GM21528 (cell line): ENCODE measurements at regions not wholly inside any gene's neighbourhood (a gene's known extent, or its start where the extent isn't known, plus 50 kb on each side); places are given as distances from the start of the nearest gene placed in this dataset.

ENCODE experiments used
- ATAC-seq: cut with Tn5 transposase; IDR thresholded peaks from one replicate; pipeline ENCODE4 v1.9.1; 2021; ENCODE audit warnings: mild to moderate bottlenecking, moderate library complexity; ENCODE audit not compliant: unreplicated experiment, low FRiP score

GRCh38 chr11:104320956-104321355 lies 157.0 kb upstream of the PDGFD start:
- no peak for ATAC-seq

DNA sequence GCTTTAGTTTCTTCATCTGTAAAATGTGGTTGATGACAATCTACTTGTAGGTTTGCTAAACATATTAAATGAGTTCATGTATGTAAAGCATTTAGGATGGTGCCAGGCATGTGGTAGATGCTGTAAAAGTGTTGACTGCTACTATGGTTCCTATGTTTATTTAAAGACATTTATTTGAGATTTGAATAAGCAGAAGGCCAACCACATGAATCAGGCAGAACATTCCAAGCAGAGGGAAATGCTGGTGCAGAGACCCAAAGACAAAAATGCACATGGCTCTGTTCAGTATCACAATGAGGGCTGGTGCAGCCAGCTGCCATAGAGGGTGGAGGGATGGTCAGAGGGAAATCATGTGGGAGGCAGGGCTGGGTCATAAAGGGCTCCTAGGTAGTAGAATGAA lies 156.2 kb upstream of the PDGFD start:
- ATAC-seq: no peak

- ATAC-seq: no peak
Measured at GRCh38 chr11:104319396-104319795, 155.4 kb upstream of the PDGFD start.

DNA sequence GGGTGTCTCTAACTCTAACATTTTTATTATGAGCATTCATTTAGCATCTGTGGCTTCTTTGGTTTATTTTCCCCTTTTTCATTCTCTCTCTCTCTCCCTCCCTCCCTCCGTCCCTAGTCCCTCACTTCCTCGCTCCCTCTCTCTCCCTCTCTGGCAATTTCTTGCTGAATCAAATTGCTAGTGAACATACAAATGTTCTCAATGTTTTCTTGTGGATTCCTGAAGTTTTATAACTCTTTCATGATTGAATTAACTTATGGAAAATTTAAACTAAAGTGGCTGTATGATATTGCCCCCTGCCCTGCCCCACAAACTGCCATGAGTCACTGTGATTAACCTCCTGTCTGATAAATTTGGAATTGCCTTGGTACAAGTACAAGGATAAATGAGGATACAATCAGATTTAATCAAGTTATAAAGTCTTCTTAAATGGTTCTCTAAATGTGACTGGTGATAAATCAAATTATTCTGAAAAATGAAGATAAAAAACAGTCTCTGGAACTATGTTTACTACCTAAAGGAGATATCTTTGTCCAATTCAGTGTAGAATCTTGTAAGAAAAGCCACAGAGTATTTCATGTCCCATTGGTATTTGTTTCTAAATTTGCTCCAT lies 143.0 kb upstream of the PDGFD start:
- no peak for ATAC-seq

GRCh38 chr11:104301776-104302175 lies 137.8 kb upstream of the PDGFD start:
- ATAC-seq: no peak

DNA sequence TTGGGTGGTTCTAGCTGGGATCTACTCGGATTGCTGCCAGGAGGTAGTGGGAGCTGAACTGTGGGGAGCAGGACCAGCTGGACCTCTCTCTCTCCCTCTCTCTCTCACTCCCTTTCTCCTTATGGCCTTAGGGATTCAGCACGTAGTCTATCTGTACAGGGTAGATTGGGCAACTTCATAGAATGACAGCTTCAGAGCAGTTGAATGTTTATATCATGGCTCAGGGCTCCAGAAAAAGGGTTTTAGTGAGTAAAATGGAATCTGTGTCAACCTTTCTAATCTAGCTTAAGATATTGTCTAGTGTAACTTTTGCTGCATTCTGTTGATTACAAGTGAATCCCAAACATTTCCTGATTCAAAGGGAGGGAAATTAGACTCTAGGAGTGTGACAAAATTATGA lies 127.7 kb upstream of the PDGFD start:
- ATAC-seq: no peak

DNA sequence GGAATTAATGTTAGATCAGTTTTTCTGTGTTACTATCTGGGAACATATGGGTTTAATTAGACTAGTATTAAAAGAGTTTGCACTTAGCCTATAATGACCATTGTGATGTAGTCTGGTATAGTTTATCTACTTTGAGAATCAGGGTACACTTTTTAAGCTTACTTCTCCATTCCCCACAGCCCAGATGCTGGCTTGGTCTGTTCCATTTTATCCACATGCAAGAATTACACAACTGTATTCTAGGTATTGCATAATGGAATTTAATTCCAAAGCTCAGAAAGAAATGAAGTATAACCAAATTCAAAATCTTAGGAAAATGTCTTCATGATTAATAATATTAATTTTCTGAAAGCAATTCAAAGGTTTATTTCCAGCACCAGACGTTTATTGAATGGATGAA lies 122.2 kb upstream of the PDGFD start:
- ATAC-seq: no peak

DNA sequence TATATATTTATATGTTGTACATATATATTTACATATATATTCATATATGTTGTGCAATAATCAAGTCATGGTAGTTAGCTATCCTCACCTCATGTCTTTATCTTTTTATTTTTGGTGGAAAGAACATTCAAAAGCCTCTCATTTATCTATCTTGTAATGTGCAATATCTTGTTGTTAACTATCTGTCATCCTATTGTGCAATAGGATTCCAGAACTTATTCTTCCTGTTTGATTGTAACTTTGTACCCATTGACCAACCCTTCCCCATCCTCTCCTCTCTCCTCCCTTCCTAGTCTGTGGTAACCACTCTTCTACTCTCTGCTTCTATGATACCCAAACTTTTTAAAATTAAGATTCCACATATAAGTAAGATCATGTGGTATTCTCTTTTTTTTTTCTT lies 115.6 kb upstream of the PDGFD start:
- no peak for ATAC-seq

DNA sequence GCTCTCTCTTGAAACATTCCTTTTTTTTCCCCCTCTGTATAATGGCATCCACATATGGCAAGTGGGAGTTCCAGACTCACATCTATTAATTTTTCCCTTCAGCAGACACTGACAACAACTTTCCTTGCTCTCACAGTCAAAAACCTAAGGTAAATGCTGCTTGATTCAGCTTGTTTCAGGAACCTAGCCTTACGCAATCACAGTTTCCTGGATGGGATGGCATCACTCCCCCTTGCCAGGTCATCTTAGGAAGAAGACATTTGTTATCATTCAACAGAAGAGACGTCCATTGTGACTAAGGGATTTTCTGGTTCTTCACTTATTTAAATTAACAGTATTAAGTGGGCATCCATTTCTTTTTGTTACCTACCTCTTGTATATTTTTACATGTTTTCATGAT lies 112.0 kb upstream of the PDGFD start:
- ATAC-seq: no peak

DNA sequence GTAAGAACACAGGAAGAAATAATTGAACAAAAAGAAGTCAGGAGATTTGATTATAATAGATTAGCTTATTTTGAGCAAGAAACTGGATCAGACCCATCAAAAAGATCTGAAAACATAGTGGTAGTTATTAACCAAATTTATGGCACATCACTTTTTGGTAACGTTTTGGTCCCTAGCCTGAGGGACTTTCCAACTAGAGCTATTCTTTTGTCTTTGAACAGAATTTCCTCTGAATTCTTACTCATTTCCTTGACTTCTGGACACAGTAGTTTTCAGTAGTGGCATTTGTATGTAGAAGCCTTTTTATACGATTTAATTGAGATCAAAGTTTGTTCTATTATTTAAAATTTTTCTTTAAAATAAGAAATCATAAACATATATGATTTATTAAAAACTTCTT lies 96.5 kb upstream of the PDGFD start:
- ATAC-seq: no peak

DNA sequence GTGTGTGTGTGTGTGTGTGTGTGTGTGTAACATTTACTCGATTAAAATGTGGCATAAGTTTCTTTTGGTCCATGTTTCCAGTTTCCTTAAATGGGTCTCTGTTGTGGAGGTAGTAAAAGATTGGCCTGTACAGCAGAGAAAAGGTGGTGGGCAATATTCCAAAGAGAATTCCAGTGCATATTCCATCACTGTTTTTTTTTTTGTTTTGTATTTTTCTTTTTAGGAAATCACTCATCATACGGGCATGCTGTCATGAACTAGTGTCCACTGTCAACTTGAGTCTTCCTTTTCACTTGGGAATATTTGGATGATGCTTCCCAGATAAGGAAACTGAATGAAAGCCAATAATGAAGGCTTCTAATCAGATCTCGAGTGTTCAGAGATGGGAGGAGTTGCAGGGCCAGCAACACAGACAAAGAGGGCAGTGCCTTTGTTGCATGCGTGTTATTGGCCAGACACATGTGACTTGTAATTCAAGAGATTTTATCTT lies 95.2 kb upstream of the PDGFD start:
- ATAC-seq: no peak

- no peak for ATAC-seq
Measured at GRCh38 chr11:104256525-104256924, 92.6 kb upstream of the PDGFD start.

GRCh38 chr11:104254347-104254746 lies 90.4 kb upstream of the PDGFD start:
- ATAC-seq: peak; percentile 70

GRCh38 chr11:104246590-104246989 lies 82.6 kb upstream of the PDGFD start:
- no peak for ATAC-seq

- no peak for ATAC-seq
Measured at GRCh38 chr11:104238916-104239315, 75.0 kb upstream of the PDGFD start.

DNA sequence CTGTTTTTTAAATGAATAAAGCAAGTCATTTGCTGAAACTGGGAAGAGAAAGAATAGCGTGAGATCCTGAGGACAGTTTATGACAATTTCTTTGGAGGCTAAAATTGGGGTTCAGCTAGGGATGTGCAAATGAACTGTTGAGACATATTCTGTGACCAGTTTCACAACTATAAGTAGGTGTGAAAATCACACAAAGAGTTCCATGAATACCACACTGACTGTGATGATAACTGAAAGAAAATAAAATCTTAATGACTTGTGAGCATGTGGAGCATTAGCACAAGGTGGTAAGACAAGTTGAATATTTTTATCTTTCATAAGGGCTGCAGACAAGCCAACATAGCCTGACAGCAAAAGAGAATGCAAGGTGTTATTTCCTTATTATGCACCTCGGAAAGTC lies 61.1 kb upstream of the PDGFD start:
- ATAC-seq: no peak

GRCh38 chr11:104222464-104222863 lies 58.5 kb upstream of the PDGFD start:
- no peak for ATAC-seq

GRCh38 chr11:104221455-104221854 lies 57.5 kb upstream of the PDGFD start:
- no peak for ATAC-seq

- no peak for ATAC-seq
Measured at GRCh38 chr11:104219096-104219495, 55.1 kb upstream of the PDGFD start.

GRCh38 chr11:104214517-104214916 lies 50.6 kb upstream of the PDGFD start:
- no peak for ATAC-seq
